ENCODE measurements at regions not wholly inside any gene's neighbourhood (a gene's known extent, or its start where the extent isn't known, plus 50 kb on each side); places are given as distances from the start of the nearest gene placed in this dataset.

DNA sequence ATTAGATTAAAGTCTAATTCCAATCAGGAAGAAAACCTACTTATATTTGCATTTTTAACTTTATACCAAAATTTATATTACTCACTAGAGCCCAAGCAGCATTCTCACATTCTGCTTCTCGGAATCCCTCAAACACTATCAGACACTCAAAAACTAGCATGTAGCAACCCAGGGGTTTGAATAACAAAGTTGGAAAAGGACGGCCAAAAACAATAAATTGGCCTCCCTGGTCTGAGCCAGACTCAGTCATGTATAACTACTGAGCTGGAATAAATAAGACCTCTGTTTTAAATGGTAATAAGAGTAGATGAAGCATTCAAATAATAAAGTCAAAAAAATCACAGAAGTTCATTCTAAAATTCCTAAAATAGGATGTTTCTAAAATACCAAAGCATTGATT, 290.9 kb downstream of the IRS1 start:
- TF ChIP-seq, protein P1, sequence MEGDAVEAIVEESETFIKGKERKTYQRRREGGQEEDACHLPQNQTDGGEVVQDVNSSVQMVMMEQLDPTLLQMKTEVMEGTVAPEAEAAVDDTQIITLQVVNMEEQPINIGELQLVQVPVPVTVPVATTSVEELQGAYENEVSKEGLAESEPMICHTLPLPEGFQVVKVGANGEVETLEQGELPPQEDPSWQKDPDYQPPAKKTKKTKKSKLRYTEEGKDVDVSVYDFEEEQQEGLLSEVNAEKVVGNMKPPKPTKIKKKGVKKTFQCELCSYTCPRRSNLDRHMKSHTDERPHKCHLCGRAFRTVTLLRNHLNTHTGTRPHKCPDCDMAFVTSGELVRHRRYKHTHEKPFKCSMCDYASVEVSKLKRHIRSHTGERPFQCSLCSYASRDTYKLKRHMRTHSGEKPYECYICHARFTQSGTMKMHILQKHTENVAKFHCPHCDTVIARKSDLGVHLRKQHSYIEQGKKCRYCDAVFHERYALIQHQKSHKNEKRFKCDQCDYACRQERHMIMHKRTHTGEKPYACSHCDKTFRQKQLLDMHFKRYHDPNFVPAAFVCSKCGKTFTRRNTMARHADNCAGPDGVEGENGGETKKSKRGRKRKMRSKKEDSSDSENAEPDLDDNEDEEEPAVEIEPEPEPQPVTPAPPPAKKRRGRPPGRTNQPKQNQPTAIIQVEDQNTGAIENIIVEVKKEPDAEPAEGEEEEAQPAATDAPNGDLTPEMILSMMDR (conservative IDR thresholded peaks at IDR 0.05 in 1 of 2, IDR thresholded peaks at IDR 0.05 in 1 of 2; ENCODE audit: low read depth in 1 of 2, low read length in 2 of 2), result no peak
- TF ChIP-seq EZH2 (IDR thresholded peaks at IDR 0.05; ENCODE audit: low read length, missing control alignments), result no peak
